GM23338 (cell line): ENCODE measurements at regions not wholly inside any gene's neighbourhood (a gene's known extent, or its start where the extent isn't known, plus 50 kb on each side); places are given as distances from the start of the nearest gene placed in this dataset.

Experiments
- POLR2AphosphoS5 ChIP-seq: IDR thresholded peaks from 2 replicates; pipeline ENCODE4 v1.6.1; 2016; ENCODE audit warnings: antibody characterized with exemption, low read depth
- ZNF331 ChIP-seq: fragments of 250-450 bp; sonication (Bioruptor Pico); IDR thresholded peaks from 2 replicates; pipeline ENCODE4 v1.5.0; 2020; ENCODE audit warnings: low read depth, mild to moderate bottlenecking, moderate library complexity
- TF ChIP-seq, protein P1 (sequence below): fragments of 250-450 bp; sonication (Bioruptor Pico); IDR thresholded peaks from 2 replicates; pipeline ENCODE4 v1.5.0; 2020; ENCODE audit warnings: mild to moderate bottlenecking, moderate library complexity
- TF ChIP-seq, protein P2 (sequence below): IDR thresholded peaks from one replicate; pipeline ENCODE4 v1.6.1; 2018; ENCODE audit warnings: antibody characterized with exemption; ENCODE audit not compliant: unreplicated experiment
- TF ChIP-seq, protein P3 (sequence below), 2 experiments: fragments of 200-600 bp in 1 of 2; sonication (generic) in 1 of 2; conservative IDR thresholded peaks; 2 replicates each; pipeline versions ENCODE4 v1.5.1 to v1.6.1; 2016 to 2017; ENCODE audit warnings: antibody characterized with exemption in 2 of 2, low read depth in 2 of 2, mild to moderate bottlenecking in 2 of 2, moderate library complexity in 1 of 2

DNA sequence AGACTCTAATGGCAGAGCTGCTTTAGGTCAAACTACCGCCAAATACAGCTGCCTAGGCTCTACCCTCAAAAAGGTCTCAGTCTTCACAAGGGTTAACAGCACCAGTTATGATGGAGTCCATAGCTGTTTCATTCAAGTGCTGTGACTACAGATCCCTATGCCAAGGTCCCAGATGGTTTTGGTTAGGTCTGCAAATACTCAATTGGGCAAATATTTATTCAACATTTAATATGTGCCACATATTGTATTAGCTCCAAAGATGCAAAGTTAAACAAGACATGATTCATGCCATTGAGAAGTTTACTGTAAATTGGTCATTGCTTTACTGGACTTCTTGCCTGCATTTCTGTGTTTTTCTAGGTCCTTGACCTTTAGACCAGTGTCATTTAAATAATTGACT, 55.8 kb upstream of the TFAP2D start (continued):
- TF ChIP-seq, protein P1, sequence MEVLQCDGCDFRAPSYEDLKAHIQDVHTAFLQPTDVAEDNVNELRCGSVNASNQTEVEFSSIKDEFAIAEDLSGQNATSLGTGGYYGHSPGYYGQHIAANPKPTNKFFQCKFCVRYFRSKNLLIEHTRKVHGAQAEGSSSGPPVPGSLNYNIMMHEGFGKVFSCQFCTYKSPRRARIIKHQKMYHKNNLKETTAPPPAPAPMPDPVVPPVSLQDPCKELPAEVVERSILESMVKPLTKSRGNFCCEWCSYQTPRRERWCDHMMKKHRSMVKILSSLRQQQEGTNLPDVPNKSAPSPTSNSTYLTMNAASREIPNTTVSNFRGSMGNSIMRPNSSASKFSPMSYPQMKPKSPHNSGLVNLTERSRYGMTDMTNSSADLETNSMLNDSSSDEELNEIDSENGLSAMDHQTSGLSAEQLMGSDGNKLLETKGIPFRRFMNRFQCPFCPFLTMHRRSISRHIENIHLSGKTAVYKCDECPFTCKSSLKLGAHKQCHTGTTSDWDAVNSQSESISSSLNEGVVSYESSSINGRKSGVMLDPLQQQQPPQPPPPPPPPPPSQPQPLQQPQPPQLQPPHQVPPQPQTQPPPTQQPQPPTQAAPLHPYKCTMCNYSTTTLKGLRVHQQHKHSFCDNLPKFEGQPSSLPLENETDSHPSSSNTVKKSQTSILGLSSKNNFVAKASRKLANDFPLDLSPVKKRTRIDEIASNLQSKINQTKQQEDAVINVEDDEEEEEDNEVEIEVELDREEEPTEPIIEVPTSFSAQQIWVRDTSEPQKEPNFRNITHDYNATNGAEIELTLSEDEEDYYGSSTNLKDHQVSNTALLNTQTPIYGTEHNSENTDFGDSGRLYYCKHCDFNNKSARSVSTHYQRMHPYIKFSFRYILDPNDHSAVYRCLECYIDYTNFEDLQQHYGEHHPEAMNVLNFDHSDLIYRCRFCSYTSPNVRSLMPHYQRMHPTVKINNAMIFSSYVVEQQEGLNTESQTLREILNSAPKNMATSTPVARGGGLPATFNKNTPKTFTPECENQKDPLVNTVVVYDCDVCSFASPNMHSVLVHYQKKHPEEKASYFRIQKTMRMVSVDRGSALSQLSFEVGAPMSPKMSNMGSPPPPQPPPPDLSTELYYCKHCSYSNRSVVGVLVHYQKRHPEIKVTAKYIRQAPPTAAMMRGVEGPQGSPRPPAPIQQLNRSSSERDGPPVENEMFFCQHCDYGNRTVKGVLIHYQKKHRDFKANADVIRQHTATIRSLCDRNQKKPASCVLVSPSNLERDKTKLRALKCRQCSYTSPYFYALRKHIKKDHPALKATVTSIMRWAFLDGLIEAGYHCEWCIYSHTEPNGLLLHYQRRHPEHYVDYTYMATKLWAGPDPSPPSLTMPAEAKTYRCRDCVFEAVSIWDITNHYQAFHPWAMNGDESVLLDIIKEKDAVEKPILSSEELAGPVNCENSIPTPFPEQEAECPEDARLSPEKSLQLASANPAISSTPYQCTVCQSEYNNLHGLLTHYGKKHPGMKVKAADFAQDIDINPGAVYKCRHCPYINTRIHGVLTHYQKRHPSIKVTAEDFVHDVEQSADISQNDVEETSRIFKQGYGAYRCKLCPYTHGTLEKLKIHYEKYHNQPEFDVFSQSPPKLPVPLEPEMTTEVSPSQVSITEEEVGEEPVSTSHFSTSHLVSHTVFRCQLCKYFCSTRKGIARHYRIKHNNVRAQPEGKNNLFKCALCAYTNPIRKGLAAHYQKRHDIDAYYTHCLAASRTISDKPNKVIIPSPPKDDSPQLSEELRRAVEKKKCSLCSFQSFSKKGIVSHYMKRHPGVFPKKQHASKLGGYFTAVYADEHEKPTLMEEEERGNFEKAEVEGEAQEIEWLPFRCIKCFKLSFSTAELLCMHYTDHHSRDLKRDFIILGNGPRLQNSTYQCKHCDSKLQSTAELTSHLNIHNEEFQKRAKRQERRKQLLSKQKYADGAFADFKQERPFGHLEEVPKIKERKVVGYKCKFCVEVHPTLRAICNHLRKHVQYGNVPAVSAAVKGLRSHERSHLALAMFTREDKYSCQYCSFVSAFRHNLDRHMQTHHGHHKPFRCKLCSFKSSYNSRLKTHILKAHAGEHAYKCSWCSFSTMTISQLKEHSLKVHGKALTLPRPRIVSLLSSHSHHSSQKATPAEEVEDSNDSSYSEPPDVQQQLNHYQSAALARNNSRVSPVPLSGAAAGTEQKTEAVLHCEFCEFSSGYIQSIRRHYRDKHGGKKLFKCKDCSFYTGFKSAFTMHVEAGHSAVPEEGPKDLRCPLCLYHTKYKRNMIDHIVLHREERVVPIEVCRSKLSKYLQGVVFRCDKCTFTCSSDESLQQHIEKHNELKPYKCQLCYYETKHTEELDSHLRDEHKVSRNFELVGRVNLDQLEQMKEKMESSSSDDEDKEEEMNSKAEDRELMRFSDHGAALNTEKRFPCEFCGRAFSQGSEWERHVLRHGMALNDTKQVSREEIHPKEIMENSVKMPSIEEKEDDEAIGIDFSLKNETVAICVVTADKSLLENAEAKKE (CRISPR knock-in tag): no peak
- TF ChIP-seq, protein P2, sequence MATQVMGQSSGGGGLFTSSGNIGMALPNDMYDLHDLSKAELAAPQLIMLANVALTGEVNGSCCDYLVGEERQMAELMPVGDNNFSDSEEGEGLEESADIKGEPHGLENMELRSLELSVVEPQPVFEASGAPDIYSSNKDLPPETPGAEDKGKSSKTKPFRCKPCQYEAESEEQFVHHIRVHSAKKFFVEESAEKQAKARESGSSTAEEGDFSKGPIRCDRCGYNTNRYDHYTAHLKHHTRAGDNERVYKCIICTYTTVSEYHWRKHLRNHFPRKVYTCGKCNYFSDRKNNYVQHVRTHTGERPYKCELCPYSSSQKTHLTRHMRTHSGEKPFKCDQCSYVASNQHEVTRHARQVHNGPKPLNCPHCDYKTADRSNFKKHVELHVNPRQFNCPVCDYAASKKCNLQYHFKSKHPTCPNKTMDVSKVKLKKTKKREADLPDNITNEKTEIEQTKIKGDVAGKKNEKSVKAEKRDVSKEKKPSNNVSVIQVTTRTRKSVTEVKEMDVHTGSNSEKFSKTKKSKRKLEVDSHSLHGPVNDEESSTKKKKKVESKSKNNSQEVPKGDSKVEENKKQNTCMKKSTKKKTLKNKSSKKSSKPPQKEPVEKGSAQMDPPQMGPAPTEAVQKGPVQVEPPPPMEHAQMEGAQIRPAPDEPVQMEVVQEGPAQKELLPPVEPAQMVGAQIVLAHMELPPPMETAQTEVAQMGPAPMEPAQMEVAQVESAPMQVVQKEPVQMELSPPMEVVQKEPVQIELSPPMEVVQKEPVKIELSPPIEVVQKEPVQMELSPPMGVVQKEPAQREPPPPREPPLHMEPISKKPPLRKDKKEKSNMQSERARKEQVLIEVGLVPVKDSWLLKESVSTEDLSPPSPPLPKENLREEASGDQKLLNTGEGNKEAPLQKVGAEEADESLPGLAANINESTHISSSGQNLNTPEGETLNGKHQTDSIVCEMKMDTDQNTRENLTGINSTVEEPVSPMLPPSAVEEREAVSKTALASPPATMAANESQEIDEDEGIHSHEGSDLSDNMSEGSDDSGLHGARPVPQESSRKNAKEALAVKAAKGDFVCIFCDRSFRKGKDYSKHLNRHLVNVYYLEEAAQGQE: no peak
- TF ChIP-seq POLR2AphosphoS5: no peak
- TF ChIP-seq ZNF331 (CRISPR knock-in tag): no peak
- TF ChIP-seq, protein P3, sequence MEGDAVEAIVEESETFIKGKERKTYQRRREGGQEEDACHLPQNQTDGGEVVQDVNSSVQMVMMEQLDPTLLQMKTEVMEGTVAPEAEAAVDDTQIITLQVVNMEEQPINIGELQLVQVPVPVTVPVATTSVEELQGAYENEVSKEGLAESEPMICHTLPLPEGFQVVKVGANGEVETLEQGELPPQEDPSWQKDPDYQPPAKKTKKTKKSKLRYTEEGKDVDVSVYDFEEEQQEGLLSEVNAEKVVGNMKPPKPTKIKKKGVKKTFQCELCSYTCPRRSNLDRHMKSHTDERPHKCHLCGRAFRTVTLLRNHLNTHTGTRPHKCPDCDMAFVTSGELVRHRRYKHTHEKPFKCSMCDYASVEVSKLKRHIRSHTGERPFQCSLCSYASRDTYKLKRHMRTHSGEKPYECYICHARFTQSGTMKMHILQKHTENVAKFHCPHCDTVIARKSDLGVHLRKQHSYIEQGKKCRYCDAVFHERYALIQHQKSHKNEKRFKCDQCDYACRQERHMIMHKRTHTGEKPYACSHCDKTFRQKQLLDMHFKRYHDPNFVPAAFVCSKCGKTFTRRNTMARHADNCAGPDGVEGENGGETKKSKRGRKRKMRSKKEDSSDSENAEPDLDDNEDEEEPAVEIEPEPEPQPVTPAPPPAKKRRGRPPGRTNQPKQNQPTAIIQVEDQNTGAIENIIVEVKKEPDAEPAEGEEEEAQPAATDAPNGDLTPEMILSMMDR (conservative IDR thresholded peaks at IDR 0.05; ENCODE audit: low read depth in 2 of 2): no peak
